ENCODE measurements at regions not wholly inside any gene's neighbourhood (a gene's known extent, or its start where the extent isn't known, plus 50 kb on each side); places are given as distances from the start of the nearest gene placed in this dataset.

DNA sequence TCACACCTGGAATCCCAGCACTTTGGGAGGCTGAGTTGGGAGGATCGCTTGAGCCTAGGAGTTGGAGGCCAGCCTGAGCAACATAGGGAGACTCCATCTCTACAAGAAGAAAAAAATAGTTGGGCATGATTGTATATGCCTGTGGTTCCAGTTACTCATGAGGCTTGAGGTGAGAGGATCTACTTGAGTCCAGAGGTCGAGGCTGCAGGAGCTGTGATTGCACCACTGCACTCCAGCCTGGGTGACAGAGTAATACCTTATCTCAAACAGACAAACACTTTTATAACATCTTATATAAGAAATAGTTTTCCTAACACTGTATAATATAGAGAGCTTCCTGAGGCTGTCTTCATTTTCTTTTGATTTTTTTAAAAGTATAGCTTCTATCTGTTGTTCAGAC is 448.4 kb upstream of the COBL start:
- no peak for DNase-seq (ENCODE audit: low read depth, low spot score)
- TF ChIP-seq, protein P1, sequence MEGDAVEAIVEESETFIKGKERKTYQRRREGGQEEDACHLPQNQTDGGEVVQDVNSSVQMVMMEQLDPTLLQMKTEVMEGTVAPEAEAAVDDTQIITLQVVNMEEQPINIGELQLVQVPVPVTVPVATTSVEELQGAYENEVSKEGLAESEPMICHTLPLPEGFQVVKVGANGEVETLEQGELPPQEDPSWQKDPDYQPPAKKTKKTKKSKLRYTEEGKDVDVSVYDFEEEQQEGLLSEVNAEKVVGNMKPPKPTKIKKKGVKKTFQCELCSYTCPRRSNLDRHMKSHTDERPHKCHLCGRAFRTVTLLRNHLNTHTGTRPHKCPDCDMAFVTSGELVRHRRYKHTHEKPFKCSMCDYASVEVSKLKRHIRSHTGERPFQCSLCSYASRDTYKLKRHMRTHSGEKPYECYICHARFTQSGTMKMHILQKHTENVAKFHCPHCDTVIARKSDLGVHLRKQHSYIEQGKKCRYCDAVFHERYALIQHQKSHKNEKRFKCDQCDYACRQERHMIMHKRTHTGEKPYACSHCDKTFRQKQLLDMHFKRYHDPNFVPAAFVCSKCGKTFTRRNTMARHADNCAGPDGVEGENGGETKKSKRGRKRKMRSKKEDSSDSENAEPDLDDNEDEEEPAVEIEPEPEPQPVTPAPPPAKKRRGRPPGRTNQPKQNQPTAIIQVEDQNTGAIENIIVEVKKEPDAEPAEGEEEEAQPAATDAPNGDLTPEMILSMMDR (IDR thresholded peaks at IDR 0.05; ENCODE audit: low read depth, low read length), result no peak
- in situ Hi-C loops (cut with HindIII; ENCODE audit: low sequenced_read_pairs), result no loop called here
- no peak overlapping the region for H3K4me3 ChIP-seq (ENCODE audit: low read depth, low read length)

DNA sequence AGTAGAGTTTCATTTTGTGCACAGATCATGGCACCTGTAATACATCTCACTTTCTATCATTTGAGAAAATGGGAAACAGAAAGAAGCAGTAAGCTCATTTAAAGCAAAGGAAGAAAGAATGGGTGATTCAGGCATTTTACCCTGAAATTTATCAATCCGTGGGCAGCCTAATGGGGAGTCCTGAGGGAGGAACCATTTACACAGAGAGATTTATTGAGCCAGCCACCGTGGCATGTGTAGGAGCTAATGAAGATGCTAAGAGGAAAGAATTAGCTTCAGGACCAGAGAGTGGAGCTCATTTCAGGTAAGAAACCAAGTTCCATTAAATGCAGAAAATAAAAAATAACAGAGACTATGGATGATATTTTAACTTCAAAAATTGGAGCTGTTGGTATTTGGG is 443.4 kb upstream of the COBL start:
- in situ Hi-C loops (cut with HindIII; ENCODE audit: low sequenced_read_pairs), result no loop called here
- no peak for DNase-seq (ENCODE audit: low read depth, low spot score)
- TF ChIP-seq, protein P1 (IDR thresholded peaks at IDR 0.05; ENCODE audit: low read depth, low read length), result no peak
- no peak overlapping the region for H3K4me3 ChIP-seq (ENCODE audit: low read depth, low read length)

DNA sequence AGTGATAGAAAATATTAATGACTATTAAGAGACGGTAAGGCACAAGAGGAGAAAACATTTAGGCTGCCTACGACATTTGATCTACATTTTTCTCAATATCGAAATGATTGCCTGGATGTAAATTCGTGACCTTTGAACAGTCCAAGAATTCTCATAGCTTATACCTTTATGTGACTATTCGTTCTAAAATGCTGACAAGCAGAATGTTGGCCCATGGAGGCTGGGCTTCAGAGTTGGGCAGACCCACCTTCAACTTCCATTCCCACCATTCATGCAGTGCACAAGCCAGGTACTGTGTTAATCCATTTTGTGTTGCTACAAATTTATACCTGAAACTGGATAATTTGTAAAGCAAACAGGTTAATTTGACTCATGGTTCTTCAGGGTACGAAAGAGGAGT is 441.4 kb upstream of the COBL start:
- in situ Hi-C loops (cut with HindIII; ENCODE audit: low sequenced_read_pairs), result no loop called here
- TF ChIP-seq, protein P1 (IDR thresholded peaks at IDR 0.05; ENCODE audit: low read depth, low read length), result no peak
- no peak overlapping the region for H3K4me3 ChIP-seq (ENCODE audit: low read depth, low read length)
- DNase-seq (ENCODE audit: low read depth, low spot score), result no peak

DNA sequence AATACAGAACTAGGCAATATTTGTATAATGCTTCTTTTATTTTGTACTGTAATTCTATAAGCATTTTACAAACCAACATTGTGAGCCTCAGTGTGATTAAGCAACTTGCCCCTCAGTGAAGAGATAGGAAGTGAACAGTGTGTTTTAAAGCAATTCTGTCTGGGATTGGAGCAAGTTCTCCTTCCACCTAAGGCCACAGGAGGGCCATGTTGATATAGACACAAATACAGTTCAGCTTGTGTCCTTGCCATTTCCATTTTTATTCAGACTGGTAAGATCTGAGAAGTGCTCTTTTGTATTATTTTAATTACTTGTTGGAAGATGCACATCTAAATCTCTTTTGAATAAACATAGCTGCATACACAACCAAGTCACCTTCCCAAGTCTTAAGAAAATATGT is 416.3 kb upstream of the COBL start:
- in situ Hi-C loops (cut with HindIII; ENCODE audit: low sequenced_read_pairs), result no loop called here
- DNase-seq (ENCODE audit: low read depth, low spot score), result no peak
- no peak overlapping the region for H3K4me3 ChIP-seq (ENCODE audit: low read depth, low read length)
- TF ChIP-seq, protein P1 (IDR thresholded peaks at IDR 0.05; ENCODE audit: low read depth, low read length), result no peak

DNA sequence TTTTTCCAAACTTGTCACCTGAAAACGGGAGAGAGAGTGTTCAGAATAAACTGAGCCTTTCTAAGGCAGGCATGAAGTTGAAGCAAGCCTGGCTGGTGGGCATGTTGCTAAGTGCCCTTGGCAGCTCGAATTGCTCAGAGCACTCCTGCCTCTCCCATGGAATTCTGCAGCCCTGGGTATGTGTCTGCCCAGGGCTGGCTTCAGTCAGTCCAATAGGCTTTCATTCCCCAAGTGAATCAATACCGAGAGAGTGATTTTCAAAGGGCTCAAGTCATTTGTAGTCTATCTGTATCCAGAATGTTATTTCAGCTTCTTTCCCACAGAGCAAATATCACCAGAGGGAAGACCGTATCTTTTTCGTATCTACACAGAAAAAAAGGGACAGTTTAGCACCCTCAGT is 415.5 kb upstream of the COBL start:
- in situ Hi-C loops (cut with HindIII; ENCODE audit: low sequenced_read_pairs), result no loop called here
- no peak overlapping the region for H3K4me3 ChIP-seq (ENCODE audit: low read depth, low read length)
- no peak for DNase-seq (ENCODE audit: low read depth, low spot score)
- TF ChIP-seq, protein P1 (IDR thresholded peaks at IDR 0.05; ENCODE audit: low read depth, low read length), result no peak

DNA sequence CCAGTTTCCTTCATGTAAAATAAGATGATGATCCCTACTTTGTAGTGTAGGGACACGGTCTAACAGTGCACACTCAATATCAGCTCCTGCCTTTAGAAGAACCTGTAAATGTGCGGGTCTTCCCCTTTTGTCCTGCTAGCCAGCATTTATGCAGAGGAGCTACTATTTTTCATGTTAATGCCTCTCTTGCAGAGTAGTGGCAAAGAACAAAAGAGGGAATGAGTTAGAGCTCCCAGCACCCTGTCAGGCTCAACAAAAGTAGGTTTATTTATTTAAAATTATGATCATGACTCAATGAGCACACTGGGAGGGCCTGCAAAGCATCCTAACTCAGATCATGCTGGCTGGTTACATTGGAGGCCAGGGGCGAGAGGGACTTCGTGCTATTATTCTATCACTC is 414.5 kb upstream of the COBL start:
- H3K4me3 ChIP-seq (ENCODE audit: low read depth, low read length), result no peak overlapping the region
- TF ChIP-seq, protein P1 (IDR thresholded peaks at IDR 0.05; ENCODE audit: low read depth, low read length), result no peak
- in situ Hi-C loops (cut with HindIII; ENCODE audit: low sequenced_read_pairs), result no loop called here
- DNase-seq (ENCODE audit: low read depth, low spot score), result peak; percentile 5

DNA sequence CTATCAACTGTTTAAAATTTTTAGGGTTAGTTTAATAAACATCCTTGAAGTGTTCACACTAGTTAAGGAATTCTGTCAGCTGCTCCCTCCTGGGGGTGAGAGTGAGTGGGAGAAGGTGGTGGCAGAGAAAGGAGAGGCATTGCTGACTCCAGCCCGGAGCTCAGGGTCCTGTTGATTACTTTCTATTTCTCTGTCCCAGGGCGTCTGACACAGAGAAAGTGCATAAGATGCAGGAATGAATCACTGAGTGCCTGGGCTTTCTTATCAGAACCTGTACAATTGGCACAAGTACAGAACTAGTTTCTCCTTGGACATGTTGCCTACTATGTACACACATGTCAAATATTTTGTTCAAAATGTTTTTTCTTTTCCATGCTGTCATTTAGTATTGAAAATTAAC is 410.8 kb upstream of the COBL start:
- no peak overlapping the region for H3K4me3 ChIP-seq (ENCODE audit: low read depth, low read length)
- in situ Hi-C loops (cut with HindIII; ENCODE audit: low sequenced_read_pairs), result no loop called here
- no peak for DNase-seq (ENCODE audit: low read depth, low spot score)

More for the DNA sequence above, 410.8 kb upstream of the COBL start:
- TF ChIP-seq, protein P1 (IDR thresholded peaks at IDR 0.05; ENCODE audit: low read depth, low read length), result no peak
